NB4 (cell line): ENCODE measurements at regions not wholly inside any gene's neighbourhood (a gene's known extent, or its start where the extent isn't known, plus 50 kb on each side); places are given as distances from the start of the nearest gene placed in this dataset.

Source experiments
- DNase-seq: peaks from one replicate; pipeline ENCODE4 v3.0.0; 2010; ENCODE audit warnings: low read depth
- H3K4me3 ChIP-seq: one replicate; pipeline ENCODE4 v1.5.1; 2011; ENCODE audit warnings: mild to moderate bottlenecking, low read depth, low read length, moderate library complexity
- CTCF ChIP-seq: IDR thresholded peaks from one replicate; pipeline ENCODE4 v1.5.1; 2012; ENCODE audit warnings: low read depth, low read length
- MAX ChIP-seq: IDR thresholded peaks from 2 replicates; pipeline ENCODE4 v1.6.1; 2011; ENCODE audit warnings: low read depth, low read length
- MYC ChIP-seq: IDR thresholded peaks from 2 replicates; pipeline ENCODE4 v1.6.1; 2011; ENCODE audit warnings: low read depth, low read length
- POLR2A ChIP-seq: IDR thresholded peaks from 2 replicates; pipeline ENCODE4 v1.6.1; 2011; ENCODE audit warnings: mild to moderate bottlenecking; ENCODE audit not compliant: insufficient read length; ENCODE audit errors: extremely low read depth

GRCh38 chr2:150417278-150417677 is 70.2 kb downstream of the RND3 start:
- H3K4me3 ChIP-seq, result no peak overlapping the region
- TF ChIP-seq CTCF (no peak), MAX (no peak), MYC (no peak), POLR2A (no peak)
- DNase-seq, result no peak

- no peak for TF ChIP-seq MAX
- no peak for TF ChIP-seq CTCF
- TF ChIP-seq POLR2A, result no peak
- TF ChIP-seq MYC, result no peak
- H3K4me3 ChIP-seq, result no peak overlapping the region
- no peak for DNase-seq
Measured at GRCh38 chr2:150415022-150415421, 72.4 kb downstream of the RND3 start.

GRCh38 chr2:150413910-150414309 is 73.6 kb downstream of the RND3 start:
- peak; percentile 7 for DNase-seq
- no peak overlapping the region for H3K4me3 ChIP-seq
- no peak for TF ChIP-seq CTCF
- TF ChIP-seq MAX, result no peak
- TF ChIP-seq MYC, result no peak
- no peak for TF ChIP-seq POLR2A

- H3K4me3 ChIP-seq, result no peak overlapping the region
- no peak for DNase-seq
- TF ChIP-seq MYC (no peak), CTCF (no peak), MAX (no peak), POLR2A (no peak)
Measured at GRCh38 chr2:150413366-150413765, 74.1 kb downstream of the RND3 start.

- H3K4me3 ChIP-seq, result no peak overlapping the region
- DNase-seq, result no peak
- no peak for TF ChIP-seq POLR2A
- TF ChIP-seq CTCF, result no peak
- TF ChIP-seq MAX, result no peak
- no peak for TF ChIP-seq MYC
Measured at GRCh38 chr2:150410809-150411208, 76.7 kb downstream of the RND3 start.

- DNase-seq, result no peak
- TF ChIP-seq POLR2A, result no peak
- TF ChIP-seq MYC, result no peak
- TF ChIP-seq MAX, result no peak
- TF ChIP-seq CTCF, result no peak
- no peak overlapping the region for H3K4me3 ChIP-seq
Measured at GRCh38 chr2:150409196-150409595, 78.3 kb downstream of the RND3 start.
